ENCODE measurements at regions not wholly inside any gene's neighbourhood (a gene's known extent, or its start where the extent isn't known, plus 50 kb on each side); places are given as distances from the start of the nearest gene placed in this dataset.

GRCh38 chr15:45866616-45867015 is 231.8 kb downstream of the SQOR start:
- no peak for TF ChIP-seq CTCF (conservative IDR thresholded peaks at IDR 0.05)
- no peaks in the 10 kb centered on the region for H3K27me3 Mint-ChIP-seq (ENCODE audit: low read depth)
- no peak overlapping the region for H3K27ac Mint-ChIP-seq (ENCODE audit: unreplicated experiment)
- H3K9me3 Mint-ChIP-seq, result peaks cover 5% of the 10 kb centered on the region
- no peak overlapping the region for H3K4me3 Mint-ChIP-seq
- H3K36me3 Mint-ChIP-seq (ENCODE audit: low read depth), result peaks cover 2% of the 10 kb centered on the region
- no peak for DNase-seq (ENCODE audit: low read depth, low spot score)
- H3K4me1 Mint-ChIP-seq, result no peaks in the 10 kb centered on the region

- Mint-ChIP-seq H3K9me3 (peaks cover 8% of the 10 kb centered on the region), H3K27me3 (ENCODE audit: low read depth) (no peaks in the 10 kb centered on the region), H3K36me3 (ENCODE audit: low read depth) (peaks cover 5% of the 10 kb centered on the region), H3K4me1 (no peaks in the 10 kb centered on the region), H3K27ac (ENCODE audit: unreplicated experiment) (no peak overlapping the region), H3K4me3 (no peak overlapping the region)
- no peak for TF ChIP-seq CTCF (conservative IDR thresholded peaks at IDR 0.05)
- DNase-seq (ENCODE audit: low read depth, low spot score), result no peak
Measured at GRCh38 chr15:45867281-45867680, 232.5 kb downstream of the SQOR start.

GRCh38 chr15:45868109-45868691 is 233.4 kb downstream of the SQOR start:
- no peak for TF ChIP-seq CTCF (conservative IDR thresholded peaks at IDR 0.05)
- no peaks in the 10 kb centered on the region for H3K4me1 Mint-ChIP-seq
- H3K27ac Mint-ChIP-seq (ENCODE audit: unreplicated experiment), result no peak overlapping the region
- peaks cover 8% of the 10 kb centered on the region for H3K9me3 Mint-ChIP-seq
- no peak overlapping the region for H3K4me3 Mint-ChIP-seq
- peaks cover 7% of the 10 kb centered on the region for H3K36me3 Mint-ChIP-seq (ENCODE audit: low read depth)
- no peaks in the 10 kb centered on the region for H3K27me3 Mint-ChIP-seq (ENCODE audit: low read depth)
- no peak for DNase-seq (ENCODE audit: low read depth, low spot score)

- H3K4me3 Mint-ChIP-seq, result no peak overlapping the region
- peaks cover 10% of the 10 kb centered on the region for H3K9me3 Mint-ChIP-seq
- TF ChIP-seq CTCF (conservative IDR thresholded peaks at IDR 0.05), result no peak
Measured at GRCh38 chr15:45869034-45869668, 234.3 kb downstream of the SQOR start.

GRCh38 chr15:45871121-45871855 is 236.5 kb downstream of the SQOR start:
- Mint-ChIP-seq H3K27ac (ENCODE audit: unreplicated experiment) (no peak overlapping the region), H3K36me3 (ENCODE audit: low read depth) (peaks cover 17% of the 10 kb centered on the region), H3K27me3 (ENCODE audit: low read depth) (no peaks in the 10 kb centered on the region), H3K4me3 (no peak overlapping the region), H3K9me3 (peaks cover 26% of the 10 kb centered on the region), H3K4me1 (no peaks in the 10 kb centered on the region)
- no peak for DNase-seq (ENCODE audit: low read depth, low spot score)
- TF ChIP-seq CTCF (conservative IDR thresholded peaks at IDR 0.05), result no peak

More at GRCh38 chr15:45869034-45869668, 234.3 kb downstream of the SQOR start:
- Mint-ChIP-seq H3K36me3 (ENCODE audit: low read depth) (peaks cover 9% of the 10 kb centered on the region), H3K4me1 (no peaks in the 10 kb centered on the region), H3K27me3 (ENCODE audit: low read depth) (no peaks in the 10 kb centered on the region), H3K27ac (ENCODE audit: unreplicated experiment) (no peak overlapping the region)
- no peak for DNase-seq (ENCODE audit: low read depth, low spot score)
